Ectodermal cell (in vitro differentiated cells): ENCODE measurements at regions not wholly inside any gene's neighbourhood (a gene's known extent, or its start where the extent isn't known, plus 50 kb on each side); places are given as distances from the start of the nearest gene placed in this dataset.
"Not testable (repeated sequence)": the region's sequence is repeated elsewhere in the genome, so short reads cannot be mapped to it uniquely, and the experiment has no call there.

ENCODE experiments used
- H3K27ac ChIP-seq: 2 replicates; pipeline ENCODE4 v1.7.0; 2013; ENCODE audit warnings: mild to moderate bottlenecking, low read depth, low read length; ENCODE audit not compliant: insufficient read depth, poor library complexity, severe bottlenecking
- H3K27me3 ChIP-seq: 2 replicates; pipeline ENCODE4 v1.7.0; 2013; ENCODE audit warnings: mild to moderate bottlenecking, low read length; ENCODE audit not compliant: insufficient read depth, control insufficient read depth, poor library complexity, severe bottlenecking
- H3K36me3 ChIP-seq: one replicate; pipeline ENCODE4 v1.7.0; 2013; ENCODE audit warnings: low read length; ENCODE audit not compliant: control insufficient read depth, insufficient read depth
- H3K4me1 ChIP-seq: one replicate; pipeline ENCODE4 v1.7.0; 2013; ENCODE audit warnings: low read length; ENCODE audit not compliant: control insufficient read depth, insufficient read depth
- H3K4me3 ChIP-seq: 2 replicates; pipeline ENCODE4 v1.7.0; 2013; ENCODE audit warnings: low read depth, low read length, control low read depth; ENCODE audit not compliant: insufficient read depth
- H3K9me3 ChIP-seq: 2 replicates; pipeline ENCODE4 v1.7.0; 2013; ENCODE audit warnings: mild to moderate bottlenecking, low read length, moderate library complexity; ENCODE audit not compliant: control insufficient read depth
- WGBS, 2 experiments: methylation state at CpG; one replicate each; pipeline ENCODE4 v1.1.7; 2013; ENCODE audit warnings: missing lambda C conversion rate in 2 of 2; 5-methylcytosine and 5-hydroxymethylcytosine counted together

GRCh38 chr9:42371417-42371816 is 188.0 kb downstream of the SPATA31A6 start:
- not testable (repeated sequence) for H3K36me3 ChIP-seq, H3K27me3 ChIP-seq, H3K27ac ChIP-seq, H3K9me3 ChIP-seq, H3K4me1 ChIP-seq, H3K4me3 ChIP-seq
- 89 to 97% methylated on average over 1 of the region's 1 CpG for WGBS, 2 experiments

DNA sequence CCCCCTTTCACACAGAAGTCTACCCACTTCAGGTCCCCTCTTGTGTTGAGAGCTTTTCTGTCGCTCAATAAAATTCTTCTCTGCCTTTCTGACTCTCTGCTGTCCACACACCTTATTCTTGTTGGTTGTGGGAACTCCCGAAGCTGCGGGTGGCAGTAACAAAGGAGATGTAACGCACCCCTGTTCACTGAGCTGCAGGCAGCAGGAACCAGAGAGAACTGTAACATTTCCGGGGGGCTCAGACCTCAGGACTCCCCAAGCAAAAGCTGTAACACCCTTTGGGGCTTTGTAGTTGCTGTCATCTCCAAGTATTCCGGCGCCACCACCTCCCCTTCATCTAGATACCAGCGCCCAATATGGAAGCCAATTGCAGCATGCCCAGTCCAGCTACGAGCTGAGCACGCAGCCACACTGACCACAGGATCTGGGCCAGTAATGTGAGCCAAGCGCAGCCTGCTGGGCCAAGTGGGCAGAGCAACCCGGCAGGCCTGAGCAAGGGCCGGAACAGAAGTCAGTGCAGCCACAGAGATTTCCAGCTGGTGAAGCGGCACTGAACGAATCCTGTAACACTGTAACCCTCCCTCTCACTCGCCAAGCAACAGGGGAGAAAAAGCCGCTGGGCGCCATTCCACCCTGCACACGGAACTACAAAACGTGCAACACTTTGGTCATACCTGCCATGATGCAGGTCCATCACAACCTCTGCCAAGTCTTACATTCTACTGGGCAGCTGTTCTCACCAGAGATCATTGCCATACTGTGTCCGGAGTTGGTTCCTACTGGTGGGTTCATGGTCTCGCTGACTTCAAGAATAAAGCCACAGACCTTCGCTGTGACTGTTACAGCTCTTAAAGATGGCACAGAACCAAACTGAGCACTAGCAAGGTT is 194.3 kb downstream of the SPATA31A6 start:
- not testable (repeated sequence) for H3K9me3 ChIP-seq, H3K27ac ChIP-seq, H3K4me1 ChIP-seq, H3K4me3 ChIP-seq, H3K27me3 ChIP-seq, H3K36me3 ChIP-seq
- WGBS, 2 experiments = 90 to 91% methylated on average over 23 of the region's 23 CpGs

DNA sequence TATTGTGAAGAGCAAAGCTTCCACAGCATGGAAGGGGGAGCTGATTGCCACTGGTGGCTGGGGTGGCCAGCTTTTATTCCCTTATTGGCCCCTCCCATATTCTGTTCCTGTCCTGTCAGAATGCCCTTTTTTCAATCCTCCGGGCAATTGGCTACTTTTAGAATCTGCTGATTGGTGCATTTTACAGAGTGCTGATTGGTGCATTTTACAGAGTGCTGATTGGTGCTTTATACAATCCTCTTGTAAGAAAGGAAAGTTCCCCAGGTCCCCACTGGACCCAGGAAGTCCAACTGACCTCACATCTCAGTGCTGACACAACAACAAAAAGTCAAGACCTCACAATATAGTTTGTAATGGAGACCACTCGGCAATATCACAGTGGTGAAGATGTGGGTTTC is 195.0 kb downstream of the SPATA31A6 start:
- no peaks in the 10 kb centered on the region for H3K36me3 ChIP-seq
- WGBS, 2 experiments = 77 to 80% methylated on average over 2 of the region's 2 CpGs
- H3K27ac ChIP-seq = no peak overlapping the region
- no peak overlapping the region for H3K4me3 ChIP-seq
- H3K27me3 ChIP-seq = no peaks in the 10 kb centered on the region
- H3K9me3 ChIP-seq = no peaks in the 10 kb centered on the region
- no peaks in the 10 kb centered on the region for H3K4me1 ChIP-seq

DNA sequence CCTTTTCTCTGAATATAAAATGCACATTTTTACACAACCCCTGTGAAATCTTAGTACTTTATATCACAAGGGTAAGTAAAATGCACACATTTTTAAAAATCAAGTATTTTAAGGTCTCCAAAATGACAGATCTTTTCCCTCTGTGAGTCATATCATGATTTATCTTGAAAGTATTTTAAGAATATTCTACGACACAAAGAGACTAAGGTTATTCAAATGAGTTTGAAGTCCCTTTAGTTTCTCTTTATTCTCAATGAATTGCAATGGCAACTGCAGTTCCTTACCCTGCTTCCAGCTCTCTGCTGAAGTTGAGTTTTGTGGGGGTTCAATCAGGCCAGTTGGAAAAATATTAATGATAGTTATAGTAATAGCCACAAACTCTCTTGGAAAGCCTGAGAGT is 196.1 kb downstream of the SPATA31A6 start:
- not testable (repeated sequence) for H3K27me3 ChIP-seq, H3K9me3 ChIP-seq, H3K4me3 ChIP-seq, H3K27ac ChIP-seq, H3K4me1 ChIP-seq, H3K36me3 ChIP-seq
- 69 to 80% methylated on average over 1 of the region's 1 CpG for WGBS, 2 experiments

DNA sequence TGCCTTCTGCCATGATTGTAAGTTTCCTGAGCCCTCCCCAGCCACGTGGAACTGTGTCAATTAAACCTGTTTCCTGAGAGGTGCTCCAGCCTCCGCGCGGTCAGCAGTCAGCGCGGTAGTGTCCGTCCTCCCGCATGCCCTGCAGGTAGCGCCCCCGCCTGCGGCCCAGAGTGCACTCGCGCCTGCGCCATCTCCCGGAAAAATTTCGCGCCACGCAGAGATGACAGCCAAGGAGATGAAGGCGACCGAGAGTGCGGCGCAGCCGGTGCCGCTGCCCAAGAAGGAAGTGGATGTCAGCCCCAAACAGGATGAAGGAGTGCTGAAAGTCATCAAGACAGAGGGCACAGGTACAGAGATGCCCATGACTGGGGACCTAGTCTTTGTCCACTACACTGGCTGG is 201.1 kb downstream of the SPATA31A6 start:
- H3K27me3 ChIP-seq, H3K4me3 ChIP-seq, H3K36me3 ChIP-seq, H3K4me1 ChIP-seq, H3K27ac ChIP-seq, H3K9me3 ChIP-seq: not testable (repeated sequence)
- WGBS, 2 experiments = 96 to 97% methylated on average over 24 of the region's 24 CpGs

GRCh38 chr9:42385574-42386120 is 202.2 kb downstream of the SPATA31A6 start:
- H3K27ac ChIP-seq, H3K4me1 ChIP-seq, H3K4me3 ChIP-seq, H3K36me3 ChIP-seq, H3K9me3 ChIP-seq, H3K27me3 ChIP-seq: not testable (repeated sequence)
- 92 to 94% methylated on average over 9 of the region's 11 CpGs for WGBS, 2 experiments

GRCh38 chr9:42386477-42386876 is 203.0 kb downstream of the SPATA31A6 start:
- no peak overlapping the region for H3K4me3 ChIP-seq

DNA sequence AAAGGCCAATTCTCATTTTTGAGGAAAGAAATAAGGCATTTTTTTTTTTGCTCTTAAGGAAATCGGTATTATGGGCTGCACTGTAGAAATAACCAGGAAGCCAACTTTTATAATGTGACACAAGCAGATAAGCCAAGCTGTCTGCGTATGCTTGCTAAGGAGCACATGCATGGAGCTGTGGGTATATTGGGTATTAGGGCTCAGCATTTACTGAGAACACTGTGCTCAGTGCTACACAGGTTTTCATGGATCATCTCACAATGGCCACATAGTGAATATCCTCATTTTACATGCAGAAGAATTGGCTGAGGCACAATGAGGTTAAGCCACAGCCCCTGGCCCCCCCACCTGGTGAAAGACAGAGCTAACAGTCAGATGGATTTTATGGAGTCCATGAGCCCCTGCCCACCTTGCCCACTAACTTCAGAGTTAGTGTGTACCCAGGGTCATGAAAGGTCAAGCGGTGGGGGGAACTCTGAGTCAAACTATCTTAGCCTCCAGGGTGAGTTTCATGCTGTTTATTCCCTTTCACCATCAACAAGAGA is 204.8 kb downstream of the SPATA31A6 start:
- Histone ChIP-seq H3K27ac (no peak overlapping the region), H3K36me3 (no peaks in the 10 kb centered on the region), H3K4me3 (no peak overlapping the region), H3K27me3 (no peaks in the 10 kb centered on the region), H3K4me1 (no peaks in the 10 kb centered on the region), H3K9me3 (no peaks in the 10 kb centered on the region)
- 93 to 97% methylated on average over 3 of the region's 3 CpGs for WGBS, 2 experiments

More at GRCh38 chr9:42386477-42386876, 203.0 kb downstream of the SPATA31A6 start:
- Histone ChIP-seq H3K27me3 (no peaks in the 10 kb centered on the region), H3K36me3 (no peaks in the 10 kb centered on the region), H3K9me3 (no peaks in the 10 kb centered on the region), H3K27ac (no peak overlapping the region), H3K4me1 (no peaks in the 10 kb centered on the region)
- 82 to 88% methylated on average over 2 of the region's 2 CpGs for WGBS, 2 experiments

DNA sequence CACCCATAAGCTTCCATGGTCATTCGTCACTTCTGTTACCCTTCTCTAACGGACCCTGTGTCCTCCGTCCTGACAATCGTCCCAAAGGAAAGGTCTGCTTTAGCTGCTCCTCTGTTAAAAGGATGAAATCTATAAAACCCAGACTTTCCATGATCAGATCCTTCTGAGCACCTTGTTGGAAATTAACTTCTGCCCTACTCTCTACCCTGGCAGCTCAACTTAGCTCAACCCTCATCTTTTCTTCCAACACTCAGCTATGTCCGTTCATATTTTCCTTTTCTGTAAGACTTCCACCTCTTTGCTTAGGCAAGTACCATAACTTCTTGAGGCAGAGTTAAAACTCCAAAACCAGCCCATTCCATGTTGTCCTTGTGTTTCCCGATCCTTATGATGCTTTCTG is 205.4 kb downstream of the SPATA31A6 start:
- 78 to 81% methylated on average over 6 of the region's 6 CpGs for WGBS, 2 experiments
- H3K27me3 ChIP-seq = no peaks in the 10 kb centered on the region
- H3K27ac ChIP-seq = no peak overlapping the region
- no peak overlapping the region for H3K4me3 ChIP-seq
- H3K9me3 ChIP-seq = no peaks in the 10 kb centered on the region
- no peaks in the 10 kb centered on the region for H3K4me1 ChIP-seq
- H3K36me3 ChIP-seq = no peaks in the 10 kb centered on the region

DNA sequence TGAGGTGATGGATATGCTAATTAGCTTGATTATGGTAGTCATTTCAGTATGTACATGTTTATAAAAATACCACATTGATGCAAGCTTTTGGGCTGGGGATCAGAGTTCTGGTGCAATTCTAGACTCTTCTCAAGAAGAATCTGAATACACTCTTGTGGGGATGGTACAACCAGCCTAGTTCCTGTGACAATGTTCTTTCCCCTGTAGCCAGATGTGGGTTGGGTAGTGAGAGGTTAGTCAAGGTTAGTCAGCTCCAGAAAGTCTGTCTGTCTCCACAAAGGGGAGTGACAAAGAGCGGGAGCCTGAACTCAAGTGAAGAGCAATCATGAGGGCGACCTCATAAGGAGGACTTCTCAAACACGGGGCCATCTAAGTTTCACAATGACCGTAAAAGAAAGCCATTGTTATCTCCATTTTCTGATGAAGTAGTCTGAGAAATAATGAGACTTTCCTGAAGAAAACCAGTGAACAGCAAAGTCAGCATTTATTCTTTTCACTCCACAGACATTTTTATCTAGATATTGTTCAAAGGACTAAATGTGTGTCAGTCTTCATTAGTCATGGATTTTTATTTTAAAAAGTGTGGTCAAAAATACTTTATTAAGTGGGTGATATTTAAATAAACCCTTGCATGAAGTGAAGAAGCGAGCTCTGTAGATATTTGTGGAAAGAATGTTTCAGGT is 209.5 kb downstream of the SPATA31A6 start:
- not testable (repeated sequence) for H3K4me3 ChIP-seq, H3K36me3 ChIP-seq, H3K27me3 ChIP-seq, H3K27ac ChIP-seq, H3K9me3 ChIP-seq, H3K4me1 ChIP-seq
- 97 to 98% methylated on average over 4 of the region's 5 CpGs for WGBS, 2 experiments
